ENCODE measurements at regions not wholly inside any gene's neighbourhood (a gene's known extent, or its start where the extent isn't known, plus 50 kb on each side); places are given as distances from the start of the nearest gene placed in this dataset.

DNA sequence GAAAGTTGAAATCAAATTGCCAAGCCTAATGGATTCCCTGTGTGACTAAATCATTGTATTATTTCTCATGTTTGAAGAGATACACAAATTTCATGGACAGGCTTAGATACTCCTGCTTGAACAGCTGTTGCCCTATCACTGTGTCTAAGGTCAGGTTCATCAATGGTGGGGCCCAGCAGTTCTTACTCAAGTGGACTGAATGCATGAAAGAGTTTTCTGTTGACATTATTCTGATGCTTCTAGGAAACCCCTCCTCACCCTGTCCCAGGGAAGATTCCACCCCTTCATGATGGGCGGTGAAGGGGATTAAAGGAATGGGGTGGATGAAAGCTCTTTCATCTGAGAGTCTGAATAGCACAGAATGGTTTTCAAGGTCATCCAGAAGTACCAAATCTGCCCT is 148.8 kb downstream of the INO80D start:
- H3K27ac ChIP-seq = no peak overlapping the region
- no peaks in the 10 kb centered on the region for H3K27me3 ChIP-seq
- WGBS, 2 donors = 80 to 95% methylated on average over 1 of the region's 1 CpG
- DNase-seq (no peak), ATAC-seq (ENCODE audit: low FRiP score in 2 of 2) (no peak)
- no peaks in the 10 kb centered on the region for H3K4me1 ChIP-seq
- no peak overlapping the region for H3K4me3 ChIP-seq
- TF ChIP-seq CTCF (IDR thresholded peaks at IDR 0.05) (no peak), POLR2AphosphoS5 (IDR thresholded peaks at IDR 0.05) (no peak), POLR2A (IDR thresholded peaks at IDR 0.05) (no peak), EP300 (IDR thresholded peaks at IDR 0.05) (no peak)
- no peaks in the 10 kb centered on the region for H3K36me3 ChIP-seq
- no peaks in the 10 kb centered on the region for H3K9me3 ChIP-seq

DNA sequence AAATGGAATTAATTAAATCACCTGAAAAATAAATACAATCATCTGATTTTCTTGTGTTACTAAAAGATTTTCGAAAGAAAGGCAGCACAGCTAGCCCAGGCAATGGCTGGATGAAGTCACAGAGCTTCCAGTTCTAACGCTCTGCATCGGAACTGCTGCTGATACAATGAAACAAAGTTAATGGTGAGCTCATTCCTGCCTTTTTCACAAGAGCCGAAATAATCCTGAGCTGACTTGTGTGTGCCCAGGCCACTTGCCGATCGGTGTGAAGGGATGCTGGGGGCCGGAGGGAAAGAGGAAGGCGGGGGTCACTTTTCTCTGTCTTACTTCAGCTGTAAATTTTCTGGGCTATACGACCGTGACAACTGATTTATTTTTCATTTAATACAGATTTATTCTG is 149.5 kb downstream of the INO80D start:
- no peak for DNase-seq
- Histone ChIP-seq H3K27me3 (no peaks in the 10 kb centered on the region), H3K36me3 (no peaks in the 10 kb centered on the region), H3K27ac (no peak overlapping the region), H3K4me1 (no peaks in the 10 kb centered on the region), H3K4me3 (no peak overlapping the region), H3K9me3 (no peaks in the 10 kb centered on the region)
- TF ChIP-seq POLR2AphosphoS5 (IDR thresholded peaks at IDR 0.05) = no peak
- WGBS, 2 donors = 78 to 85% methylated on average over 10 of the region's 10 CpGs
- ATAC-seq (ENCODE audit: low FRiP score in 2 of 2) = no peak

- Histone ChIP-seq H3K4me3 (no peak overlapping the region), H3K27me3 (no peaks in the 10 kb centered on the region), H3K36me3 (no peaks in the 10 kb centered on the region), H3K27ac (no peak overlapping the region), H3K9me3 (no peaks in the 10 kb centered on the region), H3K4me1 (peaks cover 0 to 14% (median 4%) of the 10 kb centered on the region in 4 donors)
- ATAC-seq (ENCODE audit: low FRiP score in 2 of 2) (no peak), DNase-seq (no peak)
- TF ChIP-seq CTCF (IDR thresholded peaks at IDR 0.05) = peak in 1 of 6 experiments; percentile 16
- TF ChIP-seq EP300 (IDR thresholded peaks at IDR 0.05) = no peak
- 48 to 57% methylated on average over 1 of the region's 1 CpG for WGBS, 2 donors
Observed at GRCh38 chr2:205934443-205934842, 151.5 kb downstream of the INO80D start.

- no peak for TF ChIP-seq CTCF (IDR thresholded peaks at IDR 0.05)
- no peak for TF ChIP-seq POLR2AphosphoS5 (IDR thresholded peaks at IDR 0.05)
- TF ChIP-seq POLR2A (IDR thresholded peaks at IDR 0.05) = no peak
- no peak for TF ChIP-seq EP300 (IDR thresholded peaks at IDR 0.05)
- DNase-seq (no peak), ATAC-seq (ENCODE audit: low FRiP score in 2 of 2) (peak in 1 of 2 donors; percentile 29)
- no peak overlapping the region for H3K4me3 ChIP-seq
- H3K36me3 ChIP-seq = no peaks in the 10 kb centered on the region
- no peaks in the 10 kb centered on the region for H3K9me3 ChIP-seq
- WGBS, 2 donors = 49 to 89% methylated on average over 2 of the region's 2 CpGs
- H3K4me1 ChIP-seq = peaks cover 0 to 14% (median 4%) of the 10 kb centered on the region in 4 donors
- no peak overlapping the region for H3K27ac ChIP-seq
- no peaks in the 10 kb centered on the region for H3K27me3 ChIP-seq
Observed at GRCh38 chr2:205932861-205933260, 153.1 kb downstream of the INO80D start.

DNA sequence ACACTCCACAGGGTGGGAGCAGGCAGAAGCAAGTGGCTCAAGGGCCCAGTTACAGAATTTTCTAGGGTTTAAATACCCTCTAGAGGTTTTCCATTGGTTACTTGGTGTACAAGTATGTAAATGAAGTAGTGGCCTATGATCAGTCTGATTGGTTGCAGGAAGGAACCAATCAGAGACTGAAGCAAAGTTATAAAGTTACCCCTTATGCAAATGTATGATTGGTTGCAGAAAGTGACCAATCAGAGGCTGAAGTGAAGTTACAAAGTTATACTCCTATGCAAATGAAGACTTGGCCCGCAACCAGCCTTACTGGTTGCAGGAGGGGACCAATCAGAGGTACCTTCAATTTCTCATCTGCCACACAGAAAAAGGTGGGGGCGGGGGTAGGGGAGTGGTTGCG is 154.6 kb downstream of the INO80D start:
- no peak for TF ChIP-seq CTCF (IDR thresholded peaks at IDR 0.05)
- H3K9me3 ChIP-seq = no peaks in the 10 kb centered on the region
- H3K36me3 ChIP-seq = no peaks in the 10 kb centered on the region
- H3K4me1 ChIP-seq = peaks cover 0 to 14% (median 4%) of the 10 kb centered on the region in 4 donors
- H3K27me3 ChIP-seq = peaks cover 0 to 6% (median 0%) of the 10 kb centered on the region in 4 donors
- ATAC-seq (ENCODE audit: low FRiP score in 2 of 2) (no peak), DNase-seq (no peak)
- no peak overlapping the region for H3K4me3 ChIP-seq
- H3K27ac ChIP-seq = no peak overlapping the region
- 95 to 97% methylated on average over 3 of the region's 3 CpGs for WGBS, 2 donors
